Lung (tissue), 11 donors: ENCODE measurements at regions not wholly inside any gene's neighbourhood (a gene's known extent, or its start where the extent isn't known, plus 50 kb on each side); places are given as distances from the start of the nearest gene placed in this dataset.

Experiments
- ATAC-seq: fragments of 200-7000 bp; cut with Tn5 transposase; one replicate; pipeline ENCODE4 v1.9.1; 2020; ENCODE audit warnings: moderate number of reproducible peaks; ENCODE audit not compliant: insufficient read depth, low FRiP score
- DNase-seq, 3 donors: peaks; one replicate each; pipeline ENCODE4 v3.0.0-alpha.2; 2013 to 2017
- H3K27ac ChIP-seq, 2 donors: one replicate each; pipeline ENCODE4 v1.5.1; 2013; ENCODE audit warnings: mild to moderate bottlenecking in 2 of 2, moderate library complexity in 2 of 2, control low read depth in 1 of 2, inconsistent platforms in 1 of 2, low read depth in 1 of 2, low read length in 1 of 2
- H3K27me3 ChIP-seq, 3 donors: one replicate each; pipeline ENCODE4 v1.5.1; 2013; ENCODE audit warnings: low read length in 2 of 3; ENCODE audit not compliant: control insufficient read depth in 3 of 3, insufficient read depth in 3 of 3
- H3K36me3 ChIP-seq, 4 donors: one replicate each; pipeline ENCODE4 v1.5.1; 2013; ENCODE audit warnings: low read length in 4 of 4, mild to moderate bottlenecking in 1 of 4, moderate library complexity in 1 of 4; ENCODE audit not compliant: control insufficient read depth in 4 of 4, insufficient read depth in 4 of 4
- H3K4me1 ChIP-seq, 5 donors: one replicate each; pipeline ENCODE4 v1.5.1; 2013; ENCODE audit warnings: low read length in 5 of 5, mild to moderate bottlenecking in 2 of 5, moderate library complexity in 1 of 5; ENCODE audit not compliant: control insufficient read depth in 5 of 5, insufficient read depth in 5 of 5
- H3K4me3 ChIP-seq: one replicate; pipeline ENCODE4 v1.5.1; 2013; ENCODE audit warnings: mild to moderate bottlenecking, control low read depth, moderate library complexity
- H3K9ac ChIP-seq, 2 donors: one replicate each; pipeline ENCODE4 v1.5.1; 2013; ENCODE audit warnings: low read length in 2 of 2, control low read depth in 1 of 2; ENCODE audit not compliant: insufficient read depth in 1 of 2
- H3K9me3 ChIP-seq, 4 donors: one replicate each; pipeline ENCODE4 v1.5.1; 2013; ENCODE audit warnings: low read length in 3 of 4, mild to moderate bottlenecking in 1 of 4, moderate library complexity in 1 of 4; ENCODE audit not compliant: control insufficient read depth in 4 of 4, insufficient read depth in 3 of 4
- CTCF ChIP-seq: IDR thresholded peaks from 2 replicates; pipeline ENCODE4 v1.5.1; 2012; ENCODE audit warnings: mild to moderate bottlenecking; ENCODE audit errors: control extremely low read depth, extremely low read depth
- WGBS, 2 donors: extraction: QIAGEN DNeasy Blood & Tissue Kit; methylation state at CpG; one replicate each; pipeline ENCODE4 v1.1.7; 2013; 5-methylcytosine and 5-hydroxymethylcytosine counted together
- donor health status: control.
- donor health status: control.
- donor health status: Bipolar disorder and iron deficiency.
- donor health status: healthy.
- donor health status: DM: yes; HTN: yes; CAD: no.

- DNase-seq (no peak), ATAC-seq (no peak)
- Histone ChIP-seq H3K9me3 (peaks cover 0 to 1% (median under 1%) of the 10 kb centered on the region in 4 donors), H3K9ac (no peak overlapping the region), H3K27me3 (no peaks in the 10 kb centered on the region), H3K27ac (no peak overlapping the region), H3K36me3 (no peaks in the 10 kb centered on the region), H3K4me3 (no peak overlapping the region), H3K4me1 (peaks cover 4 to 22% (median 9%) of the 10 kb centered on the region in 5 donors)
- TF ChIP-seq CTCF, result no peak
- 65 to 89% methylated on average over 2 of the region's 2 CpGs for WGBS, 2 donors
These were observed 182.9 kb upstream of the ECI2 start for GRCh38 chr6:4318321-4318720.

GRCh38 chr6:4316867-4317400, 181.6 kb upstream of the ECI2 start:
- TF ChIP-seq CTCF, result no peak

GRCh38 chr6:4314201-4314707, 178.9 kb upstream of the ECI2 start:
- peaks cover 0 to 10% (median 7%) of the 10 kb centered on the region in 4 donors for H3K9me3 ChIP-seq
- no peaks in the 10 kb centered on the region for H3K27me3 ChIP-seq
- no peak overlapping the region for H3K9ac ChIP-seq
- WGBS, 2 donors, result 49 to 71% methylated on average over 2 of the region's 2 CpGs
- H3K27ac ChIP-seq, result no peak overlapping the region
- ATAC-seq (no peak), DNase-seq (no peak)
- no peak overlapping the region for H3K4me3 ChIP-seq
- H3K4me1 ChIP-seq, result peaks cover 0 to 15% (median 4%) of the 10 kb centered on the region in 5 donors
- no peaks in the 10 kb centered on the region for H3K36me3 ChIP-seq
- no peak for TF ChIP-seq CTCF

More at GRCh38 chr6:4316867-4317400, 181.6 kb upstream of the ECI2 start:
- Histone ChIP-seq H3K36me3 (no peaks in the 10 kb centered on the region), H3K4me3 (no peak overlapping the region), H3K27me3 (no peaks in the 10 kb centered on the region), H3K4me1 (peaks cover 4 to 22% (median 7%) of the 10 kb centered on the region in 5 donors), H3K9me3 (peaks cover 0 to 8% (median 5%) of the 10 kb centered on the region in 4 donors), H3K9ac (no peak overlapping the region), H3K27ac (peak overlapping the region; percentile 51 to 86)
- DNase-seq (peak; percentile 24 to 84 (median 61)), ATAC-seq (peak; percentile 44)
- WGBS, 2 donors, result 17 to 25% methylated on average over 9 of the region's 9 CpGs
